ENCODE measurements at regions not wholly inside any gene's neighbourhood (a gene's known extent, or its start where the extent isn't known, plus 50 kb on each side); places are given as distances from the start of the nearest gene placed in this dataset.

GRCh38 chr10:107474650-107475049 is 310.1 kb upstream of the SORCS1 start:
- no peak for DNase-seq (ENCODE audit: extremely low read depth, low read depth, low spot score)

- no peak for DNase-seq (ENCODE audit: extremely low read depth, low read depth, low spot score)
Observed at GRCh38 chr10:107473225-107473624, 308.7 kb upstream of the SORCS1 start.

- no peak for DNase-seq (ENCODE audit: extremely low read depth, low read depth, low spot score)
Observed at GRCh38 chr10:107471911-107472310, 307.4 kb upstream of the SORCS1 start.

- DNase-seq (ENCODE audit: extremely low read depth, low read depth, low spot score): no peak
Observed at GRCh38 chr10:107453561-107453960, 289.1 kb upstream of the SORCS1 start.

GRCh38 chr10:107451047-107451446 is 286.5 kb upstream of the SORCS1 start:
- DNase-seq (ENCODE audit: extremely low read depth, low read depth, low spot score): no peak

GRCh38 chr10:107450056-107450455 is 285.6 kb upstream of the SORCS1 start:
- DNase-seq (ENCODE audit: extremely low read depth, low read depth, low spot score): no peak

- no peak for DNase-seq (ENCODE audit: extremely low read depth, low read depth, low spot score)
Observed at GRCh38 chr10:107444443-107444842, 279.9 kb upstream of the SORCS1 start.

GRCh38 chr10:107443813-107444212 is 279.3 kb upstream of the SORCS1 start:
- no peak for DNase-seq (ENCODE audit: extremely low read depth, low read depth, low spot score)

GRCh38 chr10:107443326-107443725 is 278.8 kb upstream of the SORCS1 start:
- DNase-seq (ENCODE audit: extremely low read depth, low read depth, low spot score): no peak

- no peak for DNase-seq (ENCODE audit: extremely low read depth, low read depth, low spot score)
Observed at GRCh38 chr10:107442035-107442505, 277.6 kb upstream of the SORCS1 start.

GRCh38 chr10:107440741-107441140 is 276.2 kb upstream of the SORCS1 start:
- DNase-seq (ENCODE audit: extremely low read depth, low read depth, low spot score): no peak

GRCh38 chr10:107437921-107438320 is 273.4 kb upstream of the SORCS1 start:
- DNase-seq (ENCODE audit: extremely low read depth, low read depth, low spot score): no peak

GRCh38 chr10:107436568-107436967 is 272.1 kb upstream of the SORCS1 start:
- no peak for DNase-seq (ENCODE audit: extremely low read depth, low read depth, low spot score)

GRCh38 chr10:107434854-107435253 is 270.3 kb upstream of the SORCS1 start:
- DNase-seq (ENCODE audit: extremely low read depth, low read depth, low spot score): no peak

- no peak for DNase-seq (ENCODE audit: extremely low read depth, low read depth, low spot score)
Observed at GRCh38 chr10:107434201-107434600, 269.7 kb upstream of the SORCS1 start.

- no peak for DNase-seq (ENCODE audit: extremely low read depth, low read depth, low spot score)
Observed at GRCh38 chr10:107433605-107434004, 269.1 kb upstream of the SORCS1 start.

- DNase-seq (ENCODE audit: extremely low read depth, low read depth, low spot score): no peak
Observed at GRCh38 chr10:107430446-107430845, 265.9 kb upstream of the SORCS1 start.

- no peak for DNase-seq (ENCODE audit: extremely low read depth, low read depth, low spot score)
Observed at GRCh38 chr10:107427016-107427415, 262.5 kb upstream of the SORCS1 start.

GRCh38 chr10:107425931-107426553 is 261.5 kb upstream of the SORCS1 start:
- no peak for DNase-seq (ENCODE audit: extremely low read depth, low read depth, low spot score)

GRCh38 chr10:107424628-107425027 is 260.1 kb upstream of the SORCS1 start:
- no peak for DNase-seq (ENCODE audit: extremely low read depth, low read depth, low spot score)

- no peak for DNase-seq (ENCODE audit: extremely low read depth, low read depth, low spot score)
Observed at GRCh38 chr10:107423903-107424302, 259.4 kb upstream of the SORCS1 start.

- no peak for DNase-seq (ENCODE audit: extremely low read depth, low read depth, low spot score)
Observed at GRCh38 chr10:107422681-107423080, 258.2 kb upstream of the SORCS1 start.

GRCh38 chr10:107420196-107420595 is 255.7 kb upstream of the SORCS1 start:
- DNase-seq (ENCODE audit: extremely low read depth, low read depth, low spot score): no peak
